ENCODE measurements at regions not wholly inside any gene's neighbourhood (a gene's known extent, or its start where the extent isn't known, plus 50 kb on each side); places are given as distances from the start of the nearest gene placed in this dataset.

- TF ChIP-seq, protein P1, sequence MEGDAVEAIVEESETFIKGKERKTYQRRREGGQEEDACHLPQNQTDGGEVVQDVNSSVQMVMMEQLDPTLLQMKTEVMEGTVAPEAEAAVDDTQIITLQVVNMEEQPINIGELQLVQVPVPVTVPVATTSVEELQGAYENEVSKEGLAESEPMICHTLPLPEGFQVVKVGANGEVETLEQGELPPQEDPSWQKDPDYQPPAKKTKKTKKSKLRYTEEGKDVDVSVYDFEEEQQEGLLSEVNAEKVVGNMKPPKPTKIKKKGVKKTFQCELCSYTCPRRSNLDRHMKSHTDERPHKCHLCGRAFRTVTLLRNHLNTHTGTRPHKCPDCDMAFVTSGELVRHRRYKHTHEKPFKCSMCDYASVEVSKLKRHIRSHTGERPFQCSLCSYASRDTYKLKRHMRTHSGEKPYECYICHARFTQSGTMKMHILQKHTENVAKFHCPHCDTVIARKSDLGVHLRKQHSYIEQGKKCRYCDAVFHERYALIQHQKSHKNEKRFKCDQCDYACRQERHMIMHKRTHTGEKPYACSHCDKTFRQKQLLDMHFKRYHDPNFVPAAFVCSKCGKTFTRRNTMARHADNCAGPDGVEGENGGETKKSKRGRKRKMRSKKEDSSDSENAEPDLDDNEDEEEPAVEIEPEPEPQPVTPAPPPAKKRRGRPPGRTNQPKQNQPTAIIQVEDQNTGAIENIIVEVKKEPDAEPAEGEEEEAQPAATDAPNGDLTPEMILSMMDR (IDR thresholded peaks at IDR 0.05; ENCODE audit: low read depth, low read length) = no peak
- no peak for DNase-seq (ENCODE audit: extremely low read depth, low read depth)
Observed at GRCh38 chr5:5784101-5784500, 361.6 kb downstream of the ICE1 start.

- TF ChIP-seq, protein P1 (IDR thresholded peaks at IDR 0.05; ENCODE audit: low read depth, low read length) = no peak
- DNase-seq (ENCODE audit: extremely low read depth, low read depth) = no peak
Observed at GRCh38 chr5:5783021-5783420, 360.5 kb downstream of the ICE1 start.

DNA sequence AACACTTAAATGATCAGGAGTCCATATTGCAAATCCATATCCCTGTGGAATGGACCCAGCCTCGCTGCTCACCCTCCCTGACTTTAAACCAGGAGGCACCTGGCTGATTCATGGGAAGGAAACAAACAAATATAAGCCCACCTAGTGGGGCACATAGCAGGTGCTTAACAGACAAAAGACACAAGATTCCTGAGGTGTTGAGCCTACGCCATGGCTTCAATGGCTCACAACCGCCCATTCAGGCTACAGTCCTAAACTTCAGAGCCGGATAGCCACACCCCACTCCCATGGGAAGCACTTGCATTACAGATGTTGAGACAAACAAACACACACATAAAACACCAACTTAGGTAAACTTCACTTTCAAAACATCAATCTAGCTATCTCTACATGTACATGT is 359.9 kb downstream of the ICE1 start:
- TF ChIP-seq, protein P1 (IDR thresholded peaks at IDR 0.05; ENCODE audit: low read depth, low read length) = no peak
- DNase-seq (ENCODE audit: extremely low read depth, low read depth) = no peak

DNA sequence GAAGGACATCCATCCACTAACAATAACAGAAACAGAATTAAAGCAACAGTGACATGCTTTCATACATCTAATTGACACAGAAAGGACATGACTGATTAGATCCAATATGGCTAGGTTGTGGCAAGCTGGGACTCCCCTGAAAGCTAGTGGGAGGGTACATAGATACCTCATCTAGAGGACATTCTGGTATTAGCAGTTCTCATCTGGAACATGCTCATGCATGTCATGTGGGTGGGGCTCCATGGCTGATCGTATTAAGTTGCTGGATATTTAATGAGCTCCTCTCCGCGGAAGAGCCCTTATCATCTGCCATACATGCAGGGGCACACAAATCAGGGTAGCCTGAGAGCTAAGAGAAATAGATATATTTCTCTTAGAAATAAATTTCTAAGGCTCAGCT is 358.9 kb downstream of the ICE1 start:
- TF ChIP-seq, protein P1 (IDR thresholded peaks at IDR 0.05; ENCODE audit: low read depth, low read length) = no peak
- DNase-seq (ENCODE audit: extremely low read depth, low read depth) = no peak

DNA sequence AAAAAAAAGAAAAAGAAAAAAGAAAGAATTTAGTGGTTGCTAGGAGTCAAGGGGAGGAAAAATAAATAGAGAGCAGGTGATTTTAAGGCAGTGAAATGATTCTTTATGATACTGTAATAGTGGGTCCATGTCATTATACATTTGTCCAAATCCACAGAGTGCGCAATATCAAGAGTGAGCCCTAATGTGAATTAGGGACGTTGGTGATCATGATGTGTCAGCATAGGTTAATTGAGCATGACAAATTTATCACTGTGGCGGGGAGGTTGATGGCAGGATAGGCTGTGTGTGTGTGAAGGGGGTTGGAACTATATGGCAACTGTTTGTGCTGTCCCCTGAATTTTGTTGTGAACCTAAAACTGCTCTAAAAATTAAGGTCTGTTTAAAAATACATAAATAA is 357.8 kb downstream of the ICE1 start:
- TF ChIP-seq, protein P1 (IDR thresholded peaks at IDR 0.05; ENCODE audit: low read depth, low read length) = no peak
- DNase-seq (ENCODE audit: extremely low read depth, low read depth) = no peak

- TF ChIP-seq, protein P1 (IDR thresholded peaks at IDR 0.05; ENCODE audit: low read depth, low read length) = no peak
Observed at GRCh38 chr5:5777013-5777412, 354.5 kb downstream of the ICE1 start.

DNA sequence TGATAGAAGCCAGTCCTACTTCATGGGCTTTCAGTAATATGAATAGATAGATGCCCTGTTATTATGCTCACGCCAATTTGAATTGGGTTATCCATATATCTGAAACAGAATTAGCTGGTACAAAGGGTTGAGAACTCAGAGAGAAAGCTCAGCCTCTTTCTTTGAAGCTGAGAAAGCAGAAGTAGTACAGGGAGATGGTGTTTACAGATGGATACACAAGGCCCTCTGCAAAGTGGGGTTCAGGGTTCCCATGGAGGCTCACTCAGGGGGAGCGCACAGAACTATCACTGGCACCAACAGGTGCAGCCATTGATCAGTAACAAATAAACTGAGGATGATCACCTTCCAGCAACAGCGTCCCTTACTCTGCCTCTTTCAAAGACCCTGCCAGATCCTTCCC is 349.7 kb downstream of the ICE1 start:
- no peak for DNase-seq (ENCODE audit: extremely low read depth, low read depth)
- TF ChIP-seq, protein P1 (IDR thresholded peaks at IDR 0.05; ENCODE audit: low read depth, low read length) = no peak

More at GRCh38 chr5:5777013-5777412, 354.5 kb downstream of the ICE1 start:
- no peak for DNase-seq (ENCODE audit: extremely low read depth, low read depth)
